DND-41 (cell line): ENCODE measurements at regions not wholly inside any gene's neighbourhood (a gene's known extent, or its start where the extent isn't known, plus 50 kb on each side); places are given as distances from the start of the nearest gene placed in this dataset.

Experiments used
- ATAC-seq: fragments of 200-7000 bp; cut with Tn5 transposase; 3 replicates; pipeline ENCODE4 v1.9.1; 2021; ENCODE audit warnings: low read depth; ENCODE audit not compliant: insufficient read depth
- DNase-seq: peaks from one replicate; pipeline ENCODE4 v3.0.0-alpha.2; 2020
- H2AFZ ChIP-seq: 2 replicates; pipeline ENCODE4 v1.6.0; 2012; ENCODE audit warnings: low read depth, low read length
- H3K27ac ChIP-seq: 2 replicates; pipeline ENCODE4 v1.5.1; 2012; ENCODE audit warnings: low read length, inconsistent platforms
- H3K27me3 ChIP-seq: fragments of 200-600 bp; sonication (generic); 2 replicates; pipeline ENCODE4 v1.6.0; 2012; ENCODE audit warnings: low read length, mild to moderate bottlenecking, inconsistent platforms; ENCODE audit not compliant: insufficient read depth, poor library complexity
- H3K36me3 ChIP-seq: 2 replicates; pipeline ENCODE4 v1.5.1; 2012; ENCODE audit warnings: low read length, inconsistent platforms; ENCODE audit not compliant: insufficient read depth
- H3K4me1 ChIP-seq: 2 replicates; pipeline ENCODE4 v1.5.1; 2012; ENCODE audit warnings: mild to moderate bottlenecking, low read length; ENCODE audit not compliant: insufficient read depth
- H3K4me2 ChIP-seq: 2 replicates; pipeline ENCODE4 v1.6.0; 2012; ENCODE audit warnings: mild to moderate bottlenecking, moderate library complexity, low read length, inconsistent platforms; ENCODE audit not compliant: insufficient read depth
- H3K4me3 ChIP-seq, 2 experiments: fragments of 200-600 bp in 1 of 2; shearing (Covaris generic) in 1 of 2; 2 replicates each; pipeline ENCODE4 v1.5.1; 2012 to 2016; ENCODE audit warnings: inconsistent platforms in 2 of 2, low read length in 2 of 2, mild to moderate bottlenecking in 2 of 2, low read depth in 1 of 2, moderate library complexity in 1 of 2
- H3K79me2 ChIP-seq: 2 replicates; pipeline ENCODE4 v1.6.0; 2012; ENCODE audit warnings: low read length, inconsistent platforms; ENCODE audit not compliant: insufficient read depth
- H3K9ac ChIP-seq: 2 replicates; pipeline ENCODE4 v1.6.0; 2012; ENCODE audit warnings: low read depth, mild to moderate bottlenecking, inconsistent platforms, low read length, moderate library complexity
- H3K9me3 ChIP-seq: 2 replicates; pipeline ENCODE4 v1.5.1; 2012; ENCODE audit warnings: low read length, moderate library complexity, mild to moderate bottlenecking, inconsistent platforms; ENCODE audit not compliant: insufficient read depth, severe bottlenecking
- H4K20me1 ChIP-seq: 2 replicates; pipeline ENCODE4 v1.6.0; 2012; ENCODE audit warnings: low read length; ENCODE audit not compliant: insufficient read depth
- CTCF ChIP-seq: IDR thresholded peaks from 2 replicates; pipeline ENCODE4 v1.5.1; 2012; ENCODE audit warnings: borderline replicate concordance, low read length, moderate library complexity, mild to moderate bottlenecking; ENCODE audit not compliant: poor library complexity, severe bottlenecking; ENCODE audit errors: extremely low read depth
- EZH2 ChIP-seq: IDR thresholded peaks from 3 replicates; pipeline ENCODE4 v1.6.1; 2012; ENCODE audit warnings: borderline replicate concordance, low read depth, mild to moderate bottlenecking, moderate library complexity, low read length, inconsistent platforms; ENCODE audit not compliant: severe bottlenecking

GRCh38 chr13:61857198-61857597, 441.5 kb upstream of the PCDH20 start:
- no peak overlapping the region for H2AFZ ChIP-seq
- H3K27me3 ChIP-seq, result no peaks in the 10 kb centered on the region
- no peak overlapping the region for H3K4me3 ChIP-seq
- no peaks in the 10 kb centered on the region for H3K36me3 ChIP-seq
- no peaks in the 10 kb centered on the region for H3K9me3 ChIP-seq
- H4K20me1 ChIP-seq, result no peaks in the 10 kb centered on the region
- no peak overlapping the region for H3K4me2 ChIP-seq
- no peak overlapping the region for H3K27ac ChIP-seq
- DNase-seq (no peak), ATAC-seq (no peak)
- TF ChIP-seq EZH2 (no peak), CTCF (no peak)
- H3K79me2 ChIP-seq, result no peaks in the 10 kb centered on the region
- no peak overlapping the region for H3K9ac ChIP-seq
- no peaks in the 10 kb centered on the region for H3K4me1 ChIP-seq

- H3K4me2 ChIP-seq, result no peak overlapping the region
- TF ChIP-seq EZH2 (no peak), CTCF (no peak)
- H3K4me1 ChIP-seq, result no peaks in the 10 kb centered on the region
- no peaks in the 10 kb centered on the region for H3K9me3 ChIP-seq
- H3K27ac ChIP-seq, result no peak overlapping the region
- H3K4me3 ChIP-seq, result no peak overlapping the region
- ATAC-seq (no peak), DNase-seq (no peak)
- no peak overlapping the region for H3K9ac ChIP-seq
- H2AFZ ChIP-seq, result no peak overlapping the region
- no peaks in the 10 kb centered on the region for H3K79me2 ChIP-seq
- no peaks in the 10 kb centered on the region for H3K27me3 ChIP-seq
- no peaks in the 10 kb centered on the region for H3K36me3 ChIP-seq
- no peaks in the 10 kb centered on the region for H4K20me1 ChIP-seq
Observed at GRCh38 chr13:61852116-61852619, 436.5 kb upstream of the PCDH20 start.

GRCh38 chr13:61850794-61851193, 435.1 kb upstream of the PCDH20 start:
- no peak for ATAC-seq
- H3K4me2 ChIP-seq, result no peak overlapping the region
- H3K36me3 ChIP-seq, result no peaks in the 10 kb centered on the region
- no peaks in the 10 kb centered on the region for H3K9me3 ChIP-seq
- H3K9ac ChIP-seq, result no peak overlapping the region
- H2AFZ ChIP-seq, result no peak overlapping the region
- no peak for DNase-seq
- no peaks in the 10 kb centered on the region for H4K20me1 ChIP-seq
- H3K79me2 ChIP-seq, result no peaks in the 10 kb centered on the region
- H3K4me1 ChIP-seq, result no peaks in the 10 kb centered on the region
- no peak overlapping the region for H3K4me3 ChIP-seq
- no peak overlapping the region for H3K27ac ChIP-seq
- TF ChIP-seq CTCF (no peak), EZH2 (no peak)
- H3K27me3 ChIP-seq, result no peaks in the 10 kb centered on the region

GRCh38 chr13:61838568-61838967, 422.9 kb upstream of the PCDH20 start:
- no peaks in the 10 kb centered on the region for H3K36me3 ChIP-seq
- no peak for TF ChIP-seq CTCF
- TF ChIP-seq EZH2, result no peak
- no peaks in the 10 kb centered on the region for H3K4me1 ChIP-seq
- no peak overlapping the region for H2AFZ ChIP-seq
- no peaks in the 10 kb centered on the region for H3K9me3 ChIP-seq
- DNase-seq (no peak), ATAC-seq (no peak)
- no peak overlapping the region for H3K27ac ChIP-seq
- H3K27me3 ChIP-seq, result no peaks in the 10 kb centered on the region
- no peak overlapping the region for H3K4me2 ChIP-seq
- H4K20me1 ChIP-seq, result no peaks in the 10 kb centered on the region
- H3K9ac ChIP-seq, result no peak overlapping the region
- H3K79me2 ChIP-seq, result no peaks in the 10 kb centered on the region
- H3K4me3 ChIP-seq, result no peak overlapping the region
